Colon (tissue), 2 donors: ENCODE measurements at regions not wholly inside any gene's neighbourhood (a gene's known extent, or its start where the extent isn't known, plus 50 kb on each side); places are given as distances from the start of the nearest gene placed in this dataset.
"Not testable (repeated sequence)": the region's sequence is repeated elsewhere in the genome, so short reads cannot be mapped to it uniquely, and the experiment has no call there.

Source experiments
- FAIRE-seq: peaks from 2 replicates; lab custom pipeline; 2012; peaks lifted over from hg19 to GRCh38; lab: Jason Lieb, UNC
- donor health status: control.
- donor health status: control.

- FAIRE-seq, result no peak
Observed at GRCh38 chr13:94816256-94816655, 103.9 kb upstream of the SOX21 start.

GRCh38 chr13:94813920-94814475, 101.7 kb upstream of the SOX21 start:
- no peak for FAIRE-seq

- FAIRE-seq, result no peak
Observed at GRCh38 chr13:94811753-94812152, 99.4 kb upstream of the SOX21 start.

- no peak for FAIRE-seq
Observed at GRCh38 chr13:94800423-94800822, 88.1 kb upstream of the SOX21 start.

GRCh38 chr13:94799299-94799698, 87.0 kb upstream of the SOX21 start:
- FAIRE-seq, result no peak

GRCh38 chr13:94798738-94799137, 86.4 kb upstream of the SOX21 start:
- FAIRE-seq, result no peak

GRCh38 chr13:94795292-94795691, 82.9 kb upstream of the SOX21 start:
- FAIRE-seq, result no peak

GRCh38 chr13:94786246-94786645, 73.9 kb upstream of the SOX21 start:
- not testable (repeated sequence) for FAIRE-seq

GRCh38 chr13:94784066-94784465, 71.7 kb upstream of the SOX21 start:
- no peak for FAIRE-seq

GRCh38 chr13:94783489-94783888, 71.1 kb upstream of the SOX21 start:
- no peak for FAIRE-seq

GRCh38 chr13:94780421-94780820, 68.1 kb upstream of the SOX21 start:
- FAIRE-seq, result no peak

GRCh38 chr13:94778986-94779385, 66.6 kb upstream of the SOX21 start:
- FAIRE-seq, result no peak

- FAIRE-seq, result no peak
Observed at GRCh38 chr13:94778585-94778984, 66.2 kb upstream of the SOX21 start.

- no peak for FAIRE-seq
Observed at GRCh38 chr13:94776956-94777355, 64.6 kb upstream of the SOX21 start.

- no peak for FAIRE-seq
Observed at GRCh38 chr13:94776300-94776699, 64.0 kb upstream of the SOX21 start.

GRCh38 chr13:94765814-94766213, 53.5 kb upstream of the SOX21 start:
- FAIRE-seq, result no peak

GRCh38 chr13:94764576-94765321, 52.4 kb upstream of the SOX21 start:
- FAIRE-seq, result no peak
